ENCODE measurements at regions not wholly inside any gene's neighbourhood (a gene's known extent, or its start where the extent isn't known, plus 50 kb on each side); places are given as distances from the start of the nearest gene placed in this dataset.

- Histone ChIP-seq H3K9ac (no peak overlapping the region), H3K27ac (no peak overlapping the region), H4K20me1 (ENCODE audit: insufficient read depth) (no peaks in the 10 kb centered on the region), H3F3A (ENCODE audit: insufficient read depth) (no peaks in the 10 kb centered on the region), H3K27me3 (replicated peaks; ENCODE audit: insufficient read depth) (no peaks in the 10 kb centered on the region), H3K9me2 (ENCODE audit: insufficient read depth) (no peaks in the 10 kb centered on the region), H3K9me3 (ENCODE audit: low read depth) (no peaks in the 10 kb centered on the region), H2AFZ (no peak overlapping the region), H3K4me1 (ENCODE audit: insufficient read depth) (no peaks in the 10 kb centered on the region), H3K4me2 (ENCODE audit: unreplicated experiment) (no peak overlapping the region), H3K4me3 (no peak overlapping the region), H3K79me2 (ENCODE audit: insufficient read depth) (no peaks in the 10 kb centered on the region), H3K36me3 (ENCODE audit: low read depth) (no peaks in the 10 kb centered on the region)
- TF ChIP-seq EZH2phosphoT487 (IDR thresholded peaks at IDR 0.05; ENCODE audit: insufficient read depth, low read depth), result no peak
- no peak for TF ChIP-seq EZH2 (IDR thresholded peaks at IDR 0.05; ENCODE audit: insufficient read depth, poor library complexity, severe bottlenecking)
- 48 to 52% methylated on average over 1 of the region's 1 CpG for WGBS, 2 experiments (ENCODE audit: low coverage in 1 of 2, low lambda C conversion rate in 2 of 2, missing lambda C conversion rate in 2 of 2)
- in situ Hi-C loops (cut with MboI), result loop anchor here (25.0 kb wide), 1 partner anchor 1088 kb away; no protein-coding TSS in a partner anchor
- DNase-seq, result peak; percentile 2
These were observed 635.6 kb upstream of the SORCS1 start for GRCh38 chr10:107800061-107800460.

DNA sequence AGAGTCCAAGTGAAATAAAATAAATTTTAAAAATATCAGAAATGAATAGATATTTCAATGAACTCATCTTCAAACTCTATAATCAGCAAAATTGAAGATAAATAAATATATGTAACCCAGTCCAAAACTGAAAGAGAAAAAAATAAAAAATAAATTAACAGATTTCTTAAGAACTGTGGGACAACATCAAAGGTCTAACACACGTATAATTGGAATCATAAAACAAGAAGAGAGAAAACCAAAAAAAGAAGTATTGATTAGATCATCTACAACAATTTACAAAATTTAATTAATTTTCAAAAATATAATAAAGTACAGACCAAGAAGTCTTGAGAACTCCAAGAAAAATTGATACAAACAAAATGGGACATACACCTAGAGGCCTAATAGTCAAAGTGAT is 625.8 kb upstream of the SORCS1 start:
- no peaks in the 10 kb centered on the region for H4K20me1 ChIP-seq (ENCODE audit: insufficient read depth)
- no peak overlapping the region for H3K4me3 ChIP-seq
- H3K79me2 ChIP-seq (ENCODE audit: insufficient read depth), result no peaks in the 10 kb centered on the region
- in situ Hi-C loops (cut with MboI), result no loop called here
- no peak overlapping the region for H3K4me2 ChIP-seq (ENCODE audit: unreplicated experiment)
- no peaks in the 10 kb centered on the region for H3K27me3 ChIP-seq (replicated peaks; ENCODE audit: insufficient read depth)
- no peaks in the 10 kb centered on the region for H3K36me3 ChIP-seq (ENCODE audit: low read depth)
- no peak overlapping the region for H2AFZ ChIP-seq
- no peaks in the 10 kb centered on the region for H3K9me3 ChIP-seq (ENCODE audit: low read depth)
- 24 to 37% methylated on average over 1 of the region's 1 CpG for WGBS, 2 experiments (ENCODE audit: low coverage in 1 of 2, low lambda C conversion rate in 2 of 2, missing lambda C conversion rate in 2 of 2)
- TF ChIP-seq EZH2phosphoT487 (IDR thresholded peaks at IDR 0.05; ENCODE audit: insufficient read depth, low read depth) (no peak), EZH2 (IDR thresholded peaks at IDR 0.05; ENCODE audit: insufficient read depth, poor library complexity, severe bottlenecking) (no peak)
- no peak overlapping the region for H3K27ac ChIP-seq
- no peaks in the 10 kb centered on the region for H3K9me2 ChIP-seq (ENCODE audit: insufficient read depth)
- H3K4me1 ChIP-seq (ENCODE audit: insufficient read depth), result no peaks in the 10 kb centered on the region
- no peak overlapping the region for H3K9ac ChIP-seq
- no peaks in the 10 kb centered on the region for H3F3A ChIP-seq (ENCODE audit: insufficient read depth)
- DNase-seq, result peak; percentile 53

- no peaks in the 10 kb centered on the region for H3K27me3 ChIP-seq (replicated peaks; ENCODE audit: insufficient read depth)
- no peaks in the 10 kb centered on the region for H3K9me2 ChIP-seq (ENCODE audit: insufficient read depth)
- H4K20me1 ChIP-seq (ENCODE audit: insufficient read depth), result no peaks in the 10 kb centered on the region
- H3K4me3 ChIP-seq, result no peak overlapping the region
- peaks cover 4% of the 10 kb centered on the region for H3K9me3 ChIP-seq (ENCODE audit: low read depth)
- no peaks in the 10 kb centered on the region for H3K4me1 ChIP-seq (ENCODE audit: insufficient read depth)
- in situ Hi-C loops (cut with MboI), result no loop called here
- no peak overlapping the region for H3K9ac ChIP-seq
- H2AFZ ChIP-seq, result no peak overlapping the region
- H3K79me2 ChIP-seq (ENCODE audit: insufficient read depth), result no peaks in the 10 kb centered on the region
- H3K4me2 ChIP-seq (ENCODE audit: unreplicated experiment), result no peak overlapping the region
- no peak overlapping the region for H3K27ac ChIP-seq
- TF ChIP-seq EZH2 (IDR thresholded peaks at IDR 0.05; ENCODE audit: insufficient read depth, poor library complexity, severe bottlenecking) (no peak), EZH2phosphoT487 (IDR thresholded peaks at IDR 0.05; ENCODE audit: insufficient read depth, low read depth) (no peak)
- no peaks in the 10 kb centered on the region for H3K36me3 ChIP-seq (ENCODE audit: low read depth)
- 77 to 82% methylated on average over 1 of the region's 1 CpG for WGBS, 2 experiments (ENCODE audit: low coverage in 1 of 2, low lambda C conversion rate in 2 of 2, missing lambda C conversion rate in 2 of 2)
- DNase-seq, result no peak
- H3F3A ChIP-seq (ENCODE audit: insufficient read depth), result no peaks in the 10 kb centered on the region
These were observed 606.6 kb upstream of the SORCS1 start for GRCh38 chr10:107771066-107771465.

DNA sequence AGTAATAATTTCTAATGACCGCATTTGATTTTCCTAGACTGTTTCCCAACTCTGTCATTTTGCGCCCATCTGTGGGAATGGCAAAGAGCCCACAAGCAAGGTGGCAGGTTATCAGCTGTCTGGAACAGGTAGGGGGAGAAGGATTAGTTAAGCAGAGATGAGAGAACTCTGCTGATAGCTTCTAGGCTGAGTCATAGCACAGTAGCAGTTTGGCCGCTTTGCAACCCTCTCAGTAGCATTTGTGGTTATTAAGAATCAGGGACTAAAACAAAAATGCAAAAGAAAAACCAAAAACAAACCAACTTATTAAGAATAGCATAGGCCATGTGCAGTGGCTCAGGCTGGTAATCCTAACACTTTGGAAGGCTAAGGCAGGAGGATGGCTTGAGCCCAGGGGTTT is 602.7 kb upstream of the SORCS1 start:
- H3K27me3 ChIP-seq (replicated peaks; ENCODE audit: insufficient read depth), result no peaks in the 10 kb centered on the region
- DNase-seq, result peak; percentile 42
- H4K20me1 ChIP-seq (ENCODE audit: insufficient read depth), result no peaks in the 10 kb centered on the region
- no peaks in the 10 kb centered on the region for H3F3A ChIP-seq (ENCODE audit: insufficient read depth)
- H3K9ac ChIP-seq, result no peak overlapping the region
- no peak overlapping the region for H2AFZ ChIP-seq
- no peaks in the 10 kb centered on the region for H3K9me2 ChIP-seq (ENCODE audit: insufficient read depth)
- no peaks in the 10 kb centered on the region for H3K36me3 ChIP-seq (ENCODE audit: low read depth)
- H3K4me2 ChIP-seq (ENCODE audit: unreplicated experiment), result no peak overlapping the region
- 57 to 61% methylated on average over 3 of the region's 3 CpGs for WGBS, 2 experiments (ENCODE audit: low coverage in 1 of 2, low lambda C conversion rate in 2 of 2, missing lambda C conversion rate in 2 of 2)
- no peak overlapping the region for H3K27ac ChIP-seq
- H3K79me2 ChIP-seq (ENCODE audit: insufficient read depth), result no peaks in the 10 kb centered on the region
- no peak overlapping the region for H3K4me3 ChIP-seq
- in situ Hi-C loops (cut with MboI), result no loop called here
- H3K9me3 ChIP-seq (ENCODE audit: low read depth), result no peaks in the 10 kb centered on the region
- TF ChIP-seq EZH2 (IDR thresholded peaks at IDR 0.05; ENCODE audit: insufficient read depth, poor library complexity, severe bottlenecking) (no peak), EZH2phosphoT487 (IDR thresholded peaks at IDR 0.05; ENCODE audit: insufficient read depth, low read depth) (no peak)
- no peaks in the 10 kb centered on the region for H3K4me1 ChIP-seq (ENCODE audit: insufficient read depth)

- Histone ChIP-seq H3K9me3 (ENCODE audit: low read depth) (no peaks in the 10 kb centered on the region), H3K27me3 (replicated peaks; ENCODE audit: insufficient read depth) (no peaks in the 10 kb centered on the region), H3K9me2 (ENCODE audit: insufficient read depth) (no peaks in the 10 kb centered on the region), H3K36me3 (ENCODE audit: low read depth) (no peaks in the 10 kb centered on the region), H2AFZ (no peak overlapping the region), H3K27ac (no peak overlapping the region), H3K4me3 (no peak overlapping the region), H3K79me2 (ENCODE audit: insufficient read depth) (no peaks in the 10 kb centered on the region), H3K4me2 (ENCODE audit: unreplicated experiment) (no peak overlapping the region), H3K4me1 (ENCODE audit: insufficient read depth) (no peaks in the 10 kb centered on the region), H3F3A (ENCODE audit: insufficient read depth) (no peaks in the 10 kb centered on the region), H3K9ac (no peak overlapping the region), H4K20me1 (ENCODE audit: insufficient read depth) (no peaks in the 10 kb centered on the region)
- in situ Hi-C loops (cut with MboI), result no loop called here
- WGBS, 2 experiments (ENCODE audit: low coverage in 1 of 2, low lambda C conversion rate in 2 of 2, missing lambda C conversion rate in 2 of 2), result 63 to 78% methylated on average over 2 of the region's 2 CpGs
- TF ChIP-seq EZH2phosphoT487 (IDR thresholded peaks at IDR 0.05; ENCODE audit: insufficient read depth, low read depth) (no peak), EZH2 (IDR thresholded peaks at IDR 0.05; ENCODE audit: insufficient read depth, poor library complexity, severe bottlenecking) (no peak)
- DNase-seq, result no peak
These were observed 590.3 kb upstream of the SORCS1 start for GRCh38 chr10:107754814-107755213.

Measured in GM23248 (cell line).